HepG2 (cell line): ENCODE measurements at regions not wholly inside any gene's neighbourhood (a gene's known extent, or its start where the extent isn't known, plus 50 kb on each side); places are given as distances from the start of the nearest gene placed in this dataset.

Experiments used
- ATAC-seq: fragments of 200-7000 bp; cut with Tn5 transposase; 3 replicates; pipeline ENCODE4 v1.9.1; 2020; ENCODE audit warnings: mild to moderate bottlenecking, moderate library complexity
- BruUV-seq: library from RNA; stranded (reverse); fragments of 400-500 nt; replicated peaks from 2 replicates; lab custom pipeline; 2021; lab: Mats Ljungman, UMichigan
- CTCF ChIA-PET: fragments of 300-600 bp; formaldehyde crosslinking; extraction: SDS; loops from one replicate; lab custom pipeline; 2021; ENCODE audit warnings: low total read pairs, inconsistent platforms, low intra/inter-chr PET ratio; lab: Yijun Ruan, JAX
- POLR2A ChIA-PET: fragments of 350-600 bp; sonication (Branson Sonifier 250); formaldehyde crosslinking; loops from one replicate; lab custom pipeline; 2020; ENCODE audit warnings: antibody characterized with exemption, inconsistent platforms; lab: Yijun Ruan, JAX
- DNase-seq: peaks from one replicate; pipeline ENCODE4 v3.0.0-alpha.2; 2015; ENCODE audit warnings: low spot score
- FAIRE-seq: peaks from 3 replicates; lab custom pipeline; 2011; peaks lifted over from hg19 to GRCh38; lab: Jason Lieb, UNC
- H2AFZ ChIP-seq: one replicate; pipeline ENCODE4 v1.6.1; 2011; ENCODE audit warnings: low read length, inconsistent platforms
- H3K27ac ChIP-seq: fragments of 300-600 bp; 3 replicates; pipeline ENCODE4 v1.8.0; 2011; ENCODE audit warnings: mixed run types, mild to moderate bottlenecking, mixed read lengths, low read length, inconsistent platforms; ENCODE audit not compliant: insufficient read depth; ENCODE audit errors: extremely low read length
- H3K27me3 ChIP-seq, 2 experiments: fragments of 200-600 bp in 1 of 2; 2 replicates in 1 of 2; 3 replicates in 1 of 2; pipeline versions ENCODE4 v1.6.0 to v1.8.0; 2011; ENCODE audit warnings: low read length in 2 of 2, mild to moderate bottlenecking in 2 of 2, moderate library complexity in 2 of 2, inconsistent platforms in 1 of 2; ENCODE audit not compliant: insufficient read depth in 2 of 2, control insufficient read depth in 1 of 2
- H3K36me3 ChIP-seq, 2 experiments: fragments of 200-600 bp in 1 of 2; replicated peaks in 1 of 2; 2 replicates in 1 of 2; 3 replicates in 1 of 2; pipeline versions ENCODE4 v1.5.1 to v1.8.0; 2011; ENCODE audit warnings: low read length in 2 of 2, inconsistent platforms in 1 of 2; ENCODE audit not compliant: insufficient read depth in 2 of 2, control insufficient read depth in 1 of 2
- H3K4me1 ChIP-seq: 2 replicates; pipeline ENCODE4 v1.5.1; 2012; ENCODE audit warnings: low read length, inconsistent platforms; ENCODE audit not compliant: insufficient read depth
- H3K4me2 ChIP-seq: 2 replicates; pipeline ENCODE4 v1.6.0; 2011; ENCODE audit warnings: low read depth, low read length, inconsistent platforms
- H3K4me3 ChIP-seq, 3 experiments: fragments of 200-600 bp in 1 of 3; sonication (generic), shearing (Covaris generic) in 1 of 3; replicated peaks in 1 of 3; 2 replicates each; pipeline ENCODE4 v1.5.1; 2011 to 2016; ENCODE audit warnings: low read length in 3 of 3, inconsistent platforms in 2 of 3, low read depth in 2 of 3, mild to moderate bottlenecking in 2 of 3, control low read depth in 1 of 3, mixed read lengths in 1 of 3; ENCODE audit not compliant: insufficient read depth in 1 of 3
- H3K79me2 ChIP-seq: one replicate; pipeline ENCODE4 v1.6.1; 2011; ENCODE audit warnings: low read length, inconsistent platforms; ENCODE audit not compliant: insufficient read depth
- H3K9ac ChIP-seq: 2 replicates; pipeline ENCODE4 v1.6.0; 2011; ENCODE audit warnings: mild to moderate bottlenecking, low read depth, low read length, inconsistent platforms; ENCODE audit not compliant: insufficient read depth
- H3K9me3 ChIP-seq: 2 replicates; pipeline ENCODE4 v1.5.1; 2012; ENCODE audit warnings: mild to moderate bottlenecking, low read length
- H4K20me1 ChIP-seq: 2 replicates; pipeline ENCODE4 v1.6.0; 2011; ENCODE audit warnings: inconsistent platforms, mild to moderate bottlenecking, low read length, moderate library complexity; ENCODE audit not compliant: insufficient read depth
- ARID2 ChIP-seq: sonication (generic); formaldehyde crosslinking; IDR thresholded peaks from 2 replicates; pipeline ENCODE4 v1.8.1; 2022; ENCODE audit warnings: mild to moderate bottlenecking, missing genetic modification reagents, borderline replicate concordance
- NFKB2 ChIP-seq: sonication (generic); formaldehyde crosslinking; IDR thresholded peaks from 2 replicates; pipeline ENCODE4 v1.4.0; 2020; ENCODE audit warnings: missing genetic modification reagents, borderline replicate concordance
- XBP1 ChIP-seq: sonication (generic); formaldehyde crosslinking; IDR thresholded peaks from 2 replicates; pipeline ENCODE4 v1.5.0; 2020; ENCODE audit warnings: missing genetic modification reagents
- ZNF34 ChIP-seq: sonication (generic); formaldehyde crosslinking; IDR thresholded peaks from 2 replicates; pipeline ENCODE4 v1.4.0; 2020; ENCODE audit warnings: mild to moderate bottlenecking, missing genetic modification reagents, borderline replicate concordance
- WGBS: methylation state at CpG from one replicate; pipeline ENCODE4 v1.1.6; 2017; ENCODE audit warnings: low lambda C conversion rate; 5-methylcytosine and 5-hydroxymethylcytosine counted together
- in situ Hi-C: cut with HindIII; loops from 2 replicates; pipeline ENCODE4 v1.10.0; 2017; ENCODE audit warnings: low pct_unique_long_range_greater_than_20kb; ENCODE audit not compliant: extremely low pct_ligation_motif_present
- intact Hi-C: fragments of 100-400 bp; cut with micrococcal nuclease; formaldehyde crosslinking; loops from one replicate; pipeline ENCODE4 v1.10.0; 2022; ENCODE audit not compliant: unreplicated experiment
- TF ChIP-seq, protein P1 (sequence below): sonication (generic); formaldehyde crosslinking; IDR thresholded peaks from 2 replicates; pipeline ENCODE4 v1.4.0; 2020; ENCODE audit warnings: low read depth, missing genetic modification reagents
- TF ChIP-seq, protein P2 (sequence below): sonication (generic); formaldehyde crosslinking; IDR thresholded peaks from 2 replicates; pipeline ENCODE4 v1.4.0; 2020; ENCODE audit warnings: missing genetic modification reagents
- TF ChIP-seq, protein P3 (sequence below): sonication (generic); formaldehyde crosslinking; IDR thresholded peaks from 2 replicates; pipeline ENCODE4 v1.4.0; 2020; ENCODE audit warnings: mild to moderate bottlenecking, missing genetic modification reagents
- TF ChIP-seq, protein P4 (sequence below): IDR thresholded peaks from 2 replicates; pipeline ENCODE4 v1.6.1; 2018; ENCODE audit warnings: missing genetic modification reagents

GRCh38 chr7:56218510-56218909 is 102.3 kb upstream of the NUPR2 start (continued):
- TF ChIP-seq, protein P1, sequence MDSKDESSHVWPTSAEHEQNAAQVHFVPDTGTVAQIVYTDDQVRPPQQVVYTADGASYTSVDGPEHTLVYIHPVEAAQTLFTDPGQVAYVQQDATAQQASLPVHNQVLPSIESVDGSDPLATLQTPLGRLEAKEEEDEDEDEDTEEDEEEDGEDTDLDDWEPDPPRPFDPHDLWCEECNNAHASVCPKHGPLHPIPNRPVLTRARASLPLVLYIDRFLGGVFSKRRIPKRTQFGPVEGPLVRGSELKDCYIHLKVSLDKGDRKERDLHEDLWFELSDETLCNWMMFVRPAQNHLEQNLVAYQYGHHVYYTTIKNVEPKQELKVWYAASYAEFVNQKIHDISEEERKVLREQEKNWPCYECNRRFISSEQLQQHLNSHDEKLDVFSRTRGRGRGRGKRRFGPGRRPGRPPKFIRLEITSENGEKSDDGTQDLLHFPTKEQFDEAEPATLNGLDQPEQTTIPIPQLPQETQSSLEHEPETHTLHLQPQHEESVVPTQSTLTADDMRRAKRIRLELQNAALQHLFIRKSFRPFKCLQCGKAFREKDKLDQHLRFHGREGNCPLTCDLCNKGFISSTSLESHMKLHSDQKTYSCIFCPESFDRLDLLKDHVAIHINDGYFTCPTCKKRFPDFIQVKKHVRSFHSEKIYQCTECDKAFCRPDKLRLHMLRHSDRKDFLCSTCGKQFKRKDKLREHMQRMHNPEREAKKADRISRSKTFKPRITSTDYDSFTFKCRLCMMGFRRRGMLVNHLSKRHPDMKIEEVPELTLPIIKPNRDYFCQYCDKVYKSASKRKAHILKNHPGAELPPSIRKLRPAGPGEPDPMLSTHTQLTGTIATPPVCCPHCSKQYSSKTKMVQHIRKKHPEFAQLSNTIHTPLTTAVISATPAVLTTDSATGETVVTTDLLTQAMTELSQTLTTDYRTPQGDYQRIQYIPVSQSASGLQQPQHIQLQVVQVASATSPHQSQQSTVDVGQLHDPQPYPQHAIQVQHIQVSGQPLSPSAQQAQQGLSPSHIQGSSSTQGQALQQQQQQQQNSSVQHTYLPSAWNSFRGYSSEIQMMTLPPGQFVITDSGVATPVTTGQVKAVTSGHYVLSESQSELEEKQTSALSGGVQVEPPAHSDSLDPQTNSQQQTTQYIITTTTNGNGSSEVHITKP (CRISPR knock-in tag) = no peak

DNA sequence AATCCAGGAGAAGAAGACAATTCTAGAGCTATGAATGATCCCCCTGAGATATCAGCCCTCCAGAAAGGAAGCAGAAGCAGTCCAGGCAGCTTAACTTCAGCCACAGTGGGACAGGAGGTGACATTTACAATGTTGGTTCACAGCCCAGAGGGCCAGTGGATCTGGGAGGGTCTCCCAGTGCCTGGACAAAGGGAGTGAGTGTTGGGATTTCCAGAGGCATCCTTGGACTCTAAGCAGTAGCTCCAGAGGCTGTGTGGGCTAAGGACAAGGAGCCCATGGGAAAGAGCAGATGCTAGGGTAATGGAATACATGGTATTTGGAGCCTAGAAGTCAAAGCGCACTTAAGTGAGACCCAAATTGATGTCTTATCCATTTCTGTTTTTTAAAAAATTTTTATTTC is 97.4 kb upstream of the NUPR2 start:
- ChIA-PET POLR2A (no interaction called here), CTCF (no interaction called here)
- Histone ChIP-seq H3K4me1 (no peaks in the 10 kb centered on the region), H3K9ac (no peak overlapping the region), H3K27me3 (no peaks in the 10 kb centered on the region), H3K4me2 (no peak overlapping the region), H3K9me3 (peaks cover 19% of the 10 kb centered on the region), H2AFZ (no peak overlapping the region), H4K20me1 (no peaks in the 10 kb centered on the region), H3K4me3 (no peak overlapping the region), H3K79me2 (no peaks in the 10 kb centered on the region), H3K36me3 (no peaks in the 10 kb centered on the region), H3K27ac (no peak overlapping the region)
- no TSS peak for BruUV-seq
- FAIRE-seq = no peak
- DNase-seq = no peak
- ATAC-seq = no peak
- 9% methylated on average over 1 of the region's 1 CpG for WGBS
- intact Hi-C loops = no loop called here
- in situ Hi-C loops = no loop called here
- TF ChIP-seq, protein P2, sequence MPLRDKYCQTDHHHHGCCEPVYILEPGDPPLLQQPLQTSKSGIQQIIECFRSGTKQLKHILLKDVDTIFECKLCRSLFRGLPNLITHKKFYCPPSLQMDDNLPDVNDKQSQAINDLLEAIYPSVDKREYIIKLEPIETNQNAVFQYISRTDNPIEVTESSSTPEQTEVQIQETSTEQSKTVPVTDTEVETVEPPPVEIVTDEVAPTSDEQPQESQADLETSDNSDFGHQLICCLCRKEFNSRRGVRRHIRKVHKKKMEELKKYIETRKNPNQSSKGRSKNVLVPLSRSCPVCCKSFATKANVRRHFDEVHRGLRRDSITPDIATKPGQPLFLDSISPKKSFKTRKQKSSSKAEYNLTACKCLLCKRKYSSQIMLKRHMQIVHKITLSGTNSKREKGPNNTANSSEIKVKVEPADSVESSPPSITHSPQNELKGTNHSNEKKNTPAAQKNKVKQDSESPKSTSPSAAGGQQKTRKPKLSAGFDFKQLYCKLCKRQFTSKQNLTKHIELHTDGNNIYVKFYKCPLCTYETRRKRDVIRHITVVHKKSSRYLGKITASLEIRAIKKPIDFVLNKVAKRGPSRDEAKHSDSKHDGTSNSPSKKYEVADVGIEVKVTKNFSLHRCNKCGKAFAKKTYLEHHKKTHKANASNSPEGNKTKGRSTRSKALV (CRISPR knock-in tag) = no peak
- TF ChIP-seq ZNF34 = no peak
- TF ChIP-seq, protein P3, sequence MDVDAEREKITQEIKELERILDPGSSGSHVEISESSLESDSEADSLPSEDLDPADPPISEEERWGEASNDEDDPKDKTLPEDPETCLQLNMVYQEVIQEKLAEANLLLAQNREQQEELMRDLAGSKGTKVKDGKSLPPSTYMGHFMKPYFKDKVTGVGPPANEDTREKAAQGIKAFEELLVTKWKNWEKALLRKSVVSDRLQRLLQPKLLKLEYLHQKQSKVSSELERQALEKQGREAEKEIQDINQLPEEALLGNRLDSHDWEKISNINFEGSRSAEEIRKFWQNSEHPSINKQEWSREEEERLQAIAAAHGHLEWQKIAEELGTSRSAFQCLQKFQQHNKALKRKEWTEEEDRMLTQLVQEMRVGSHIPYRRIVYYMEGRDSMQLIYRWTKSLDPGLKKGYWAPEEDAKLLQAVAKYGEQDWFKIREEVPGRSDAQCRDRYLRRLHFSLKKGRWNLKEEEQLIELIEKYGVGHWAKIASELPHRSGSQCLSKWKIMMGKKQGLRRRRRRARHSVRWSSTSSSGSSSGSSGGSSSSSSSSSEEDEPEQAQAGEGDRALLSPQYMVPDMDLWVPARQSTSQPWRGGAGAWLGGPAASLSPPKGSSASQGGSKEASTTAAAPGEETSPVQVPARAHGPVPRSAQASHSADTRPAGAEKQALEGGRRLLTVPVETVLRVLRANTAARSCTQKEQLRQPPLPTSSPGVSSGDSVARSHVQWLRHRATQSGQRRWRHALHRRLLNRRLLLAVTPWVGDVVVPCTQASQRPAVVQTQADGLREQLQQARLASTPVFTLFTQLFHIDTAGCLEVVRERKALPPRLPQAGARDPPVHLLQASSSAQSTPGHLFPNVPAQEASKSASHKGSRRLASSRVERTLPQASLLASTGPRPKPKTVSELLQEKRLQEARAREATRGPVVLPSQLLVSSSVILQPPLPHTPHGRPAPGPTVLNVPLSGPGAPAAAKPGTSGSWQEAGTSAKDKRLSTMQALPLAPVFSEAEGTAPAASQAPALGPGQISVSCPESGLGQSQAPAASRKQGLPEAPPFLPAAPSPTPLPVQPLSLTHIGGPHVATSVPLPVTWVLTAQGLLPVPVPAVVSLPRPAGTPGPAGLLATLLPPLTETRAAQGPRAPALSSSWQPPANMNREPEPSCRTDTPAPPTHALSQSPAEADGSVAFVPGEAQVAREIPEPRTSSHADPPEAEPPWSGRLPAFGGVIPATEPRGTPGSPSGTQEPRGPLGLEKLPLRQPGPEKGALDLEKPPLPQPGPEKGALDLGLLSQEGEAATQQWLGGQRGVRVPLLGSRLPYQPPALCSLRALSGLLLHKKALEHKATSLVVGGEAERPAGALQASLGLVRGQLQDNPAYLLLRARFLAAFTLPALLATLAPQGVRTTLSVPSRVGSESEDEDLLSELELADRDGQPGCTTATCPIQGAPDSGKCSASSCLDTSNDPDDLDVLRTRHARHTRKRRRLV (CRISPR knock-in tag) = no peak
- TF ChIP-seq ARID2 (CRISPR knock-in tag) = no peak
- TF ChIP-seq XBP1 = no peak
- TF ChIP-seq NFKB2 (CRISPR knock-in tag) = no peak
- TF ChIP-seq, protein P4, sequence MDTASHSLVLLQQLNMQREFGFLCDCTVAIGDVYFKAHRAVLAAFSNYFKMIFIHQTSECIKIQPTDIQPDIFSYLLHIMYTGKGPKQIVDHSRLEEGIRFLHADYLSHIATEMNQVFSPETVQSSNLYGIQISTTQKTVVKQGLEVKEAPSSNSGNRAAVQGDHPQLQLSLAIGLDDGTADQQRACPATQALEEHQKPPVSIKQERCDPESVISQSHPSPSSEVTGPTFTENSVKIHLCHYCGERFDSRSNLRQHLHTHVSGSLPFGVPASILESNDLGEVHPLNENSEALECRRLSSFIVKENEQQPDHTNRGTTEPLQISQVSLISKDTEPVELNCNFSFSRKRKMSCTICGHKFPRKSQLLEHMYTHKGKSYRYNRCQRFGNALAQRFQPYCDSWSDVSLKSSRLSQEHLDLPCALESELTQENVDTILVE (CRISPR knock-in tag) = no peak
